WTC11 (cell line): ENCODE measurements at regions not wholly inside any gene's neighbourhood (a gene's known extent, or its start where the extent isn't known, plus 50 kb on each side); places are given as distances from the start of the nearest gene placed in this dataset.

ENCODE experiments used
- ATAC-seq: fragments of 200-7000 bp; cut with Tn5 transposase; 2 replicates; pipeline ENCODE4 v1.10.0; 2021; ENCODE audit warnings: mild to moderate bottlenecking, moderate library complexity
- CTCF ChIA-PET: fragments of 300-600 bp; sonication (Branson Sonifier 250); formaldehyde crosslinking; loops from one replicate; lab custom pipeline; 2021; ENCODE audit warnings: antibody characterized with exemption; lab: Charles Lee
- POLR2A ChIA-PET: fragments of 350-600 bp; sonication (Branson Sonifier 250); formaldehyde crosslinking; loops from one replicate; lab custom pipeline; 2021; ENCODE audit warnings: antibody characterized with exemption; lab: Charles Lee
- DNase-seq: peaks from one replicate; pipeline ENCODE4 v3.0.0; 2021; ENCODE audit warnings: low spot score
- H3K27ac Mint-ChIP-seq: 2 replicates; pipeline ENCODE4 v1.8.0; 2021; ENCODE audit warnings: mixed read lengths
- H3K27me3 Mint-ChIP-seq: 2 replicates; pipeline ENCODE4 v1.8.0; 2021; ENCODE audit warnings: low read depth, mild to moderate bottlenecking, moderate library complexity, mixed read lengths
- H3K36me3 Mint-ChIP-seq: 2 replicates; pipeline ENCODE4 v1.8.0; 2021; ENCODE audit warnings: mixed read lengths
- H3K4me1 Mint-ChIP-seq: 2 replicates; pipeline ENCODE4 v1.8.0; 2022; ENCODE audit warnings: mixed read lengths
- H3K4me3 Mint-ChIP-seq: 2 replicates; pipeline ENCODE4 v1.8.0; 2021; ENCODE audit warnings: mild to moderate bottlenecking, moderate library complexity, mixed read lengths
- H3K9me3 Mint-ChIP-seq: 2 replicates; pipeline ENCODE4 v1.8.0; 2021; ENCODE audit warnings: mixed read lengths
- CREB1 ChIP-seq: sonication (generic); formaldehyde crosslinking; IDR thresholded peaks from 2 replicates; pipeline ENCODE4 v1.8.0; 2023; ENCODE audit warnings: mild to moderate bottlenecking, missing genetic modification reagents
- FOXK1 ChIP-seq: sonication (generic); formaldehyde crosslinking; IDR thresholded peaks from 2 replicates; pipeline ENCODE4 v1.8.0; 2022; ENCODE audit warnings: mild to moderate bottlenecking, moderate library complexity, missing genetic modification reagents
- FOXP1 ChIP-seq: sonication (generic); formaldehyde crosslinking; IDR thresholded peaks from 2 replicates; pipeline ENCODE4 v1.8.0; 2022; ENCODE audit warnings: missing genetic modification reagents, mild to moderate bottlenecking, moderate library complexity, borderline replicate concordance
- JAZF1 ChIP-seq: fragments of 250-450 bp; sonication (Bioruptor Pico); IDR thresholded peaks from 2 replicates; pipeline ENCODE4 v1.9.0; 2021; ENCODE audit warnings: moderate library complexity, mild to moderate bottlenecking, inconsistent platforms
- JUN ChIP-seq: sonication (generic); formaldehyde crosslinking; IDR thresholded peaks from 2 replicates; pipeline ENCODE4 v1.8.0; 2023; ENCODE audit warnings: mild to moderate bottlenecking, missing genetic modification reagents
- TEAD4 ChIP-seq: sonication (generic); formaldehyde crosslinking; IDR thresholded peaks from 2 replicates; pipeline ENCODE4 v1.8.0; 2022; ENCODE audit warnings: mild to moderate bottlenecking, missing genetic modification reagents
- ZBTB21 ChIP-seq: sonication (generic); formaldehyde crosslinking; IDR thresholded peaks from 2 replicates; pipeline ENCODE4 v1.8.1; 2023; ENCODE audit warnings: mild to moderate bottlenecking, missing genetic modification reagents, borderline replicate concordance
- ZNF317 ChIP-seq: sonication (generic); formaldehyde crosslinking; IDR thresholded peaks from 2 replicates; pipeline ENCODE4 v1.8.1; 2023; ENCODE audit warnings: low read depth, mild to moderate bottlenecking, moderate library complexity, missing genetic modification reagents, borderline replicate concordance
- TF ChIP-seq, protein P1 (sequence below): fragments of 250-450 bp; sonication (Bioruptor Pico); IDR thresholded peaks from 2 replicates; pipeline ENCODE4 v1.9.0; 2021; ENCODE audit warnings: mild to moderate bottlenecking, borderline replicate concordance
- TF ChIP-seq, protein P2 (sequence below): fragments of 250-450 bp; sonication (Bioruptor Pico); IDR thresholded peaks from 2 replicates; pipeline ENCODE4 v1.9.0; 2021; ENCODE audit warnings: mild to moderate bottlenecking
- TF ChIP-seq, protein P3 (sequence below): sonication (generic); formaldehyde crosslinking; IDR thresholded peaks from 2 replicates; pipeline ENCODE4 v1.8.0; 2022; ENCODE audit warnings: missing genetic modification reagents
- TF ChIP-seq, protein P4 (sequence below): sonication (generic); formaldehyde crosslinking; IDR thresholded peaks from 2 replicates; pipeline ENCODE4 v1.8.1; 2023; ENCODE audit warnings: mild to moderate bottlenecking, missing genetic modification reagents, borderline replicate concordance
- TF ChIP-seq, protein P5 (sequence below): sonication (generic); formaldehyde crosslinking; IDR thresholded peaks from 2 replicates; pipeline ENCODE4 v1.8.1; 2022; ENCODE audit warnings: low read depth, missing genetic modification reagents, borderline replicate concordance
- TF ChIP-seq, protein P6 (sequence below): sonication (generic); formaldehyde crosslinking; IDR thresholded peaks from 2 replicates; pipeline ENCODE4 v1.8.1; 2023; ENCODE audit warnings: mild to moderate bottlenecking, missing genetic modification reagents, moderate library complexity

DNA sequence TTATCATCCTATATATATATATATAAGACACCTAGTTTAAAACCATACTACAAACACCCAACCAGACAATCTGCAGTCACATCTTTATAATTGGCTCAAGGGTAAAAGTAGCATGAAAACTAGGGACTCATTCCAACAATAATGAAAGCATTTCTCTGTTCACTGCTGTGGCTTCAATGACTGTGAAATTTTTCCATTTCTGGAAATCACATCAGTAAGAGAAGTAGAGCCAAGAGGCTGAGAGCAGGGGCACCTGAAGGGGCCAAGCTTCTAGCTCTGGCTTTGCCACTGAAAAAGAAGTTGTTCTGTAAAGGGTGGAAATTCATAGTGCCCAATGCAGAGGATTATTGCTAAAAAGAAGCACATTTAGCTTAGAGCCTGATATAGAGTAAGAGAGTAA is 158.6 kb upstream of the GLI3 start:
- TF ChIP-seq JAZF1 (CRISPR knock-in tag), result no peak
- no peak for TF ChIP-seq FOXP1
- TF ChIP-seq, protein P1, sequence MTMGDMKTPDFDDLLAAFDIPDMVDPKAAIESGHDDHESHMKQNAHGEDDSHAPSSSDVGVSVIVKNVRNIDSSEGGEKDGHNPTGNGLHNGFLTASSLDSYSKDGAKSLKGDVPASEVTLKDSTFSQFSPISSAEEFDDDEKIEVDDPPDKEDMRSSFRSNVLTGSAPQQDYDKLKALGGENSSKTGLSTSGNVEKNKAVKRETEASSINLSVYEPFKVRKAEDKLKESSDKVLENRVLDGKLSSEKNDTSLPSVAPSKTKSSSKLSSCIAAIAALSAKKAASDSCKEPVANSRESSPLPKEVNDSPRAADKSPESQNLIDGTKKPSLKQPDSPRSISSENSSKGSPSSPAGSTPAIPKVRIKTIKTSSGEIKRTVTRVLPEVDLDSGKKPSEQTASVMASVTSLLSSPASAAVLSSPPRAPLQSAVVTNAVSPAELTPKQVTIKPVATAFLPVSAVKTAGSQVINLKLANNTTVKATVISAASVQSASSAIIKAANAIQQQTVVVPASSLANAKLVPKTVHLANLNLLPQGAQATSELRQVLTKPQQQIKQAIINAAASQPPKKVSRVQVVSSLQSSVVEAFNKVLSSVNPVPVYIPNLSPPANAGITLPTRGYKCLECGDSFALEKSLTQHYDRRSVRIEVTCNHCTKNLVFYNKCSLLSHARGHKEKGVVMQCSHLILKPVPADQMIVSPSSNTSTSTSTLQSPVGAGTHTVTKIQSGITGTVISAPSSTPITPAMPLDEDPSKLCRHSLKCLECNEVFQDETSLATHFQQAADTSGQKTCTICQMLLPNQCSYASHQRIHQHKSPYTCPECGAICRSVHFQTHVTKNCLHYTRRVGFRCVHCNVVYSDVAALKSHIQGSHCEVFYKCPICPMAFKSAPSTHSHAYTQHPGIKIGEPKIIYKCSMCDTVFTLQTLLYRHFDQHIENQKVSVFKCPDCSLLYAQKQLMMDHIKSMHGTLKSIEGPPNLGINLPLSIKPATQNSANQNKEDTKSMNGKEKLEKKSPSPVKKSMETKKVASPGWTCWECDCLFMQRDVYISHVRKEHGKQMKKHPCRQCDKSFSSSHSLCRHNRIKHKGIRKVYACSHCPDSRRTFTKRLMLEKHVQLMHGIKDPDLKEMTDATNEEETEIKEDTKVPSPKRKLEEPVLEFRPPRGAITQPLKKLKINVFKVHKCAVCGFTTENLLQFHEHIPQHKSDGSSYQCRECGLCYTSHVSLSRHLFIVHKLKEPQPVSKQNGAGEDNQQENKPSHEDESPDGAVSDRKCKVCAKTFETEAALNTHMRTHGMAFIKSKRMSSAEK (CRISPR knock-in tag), result no peak
- TF ChIP-seq JUN (CRISPR knock-in tag), result no peak
- TF ChIP-seq TEAD4, result no peak
- TF ChIP-seq, protein P2, sequence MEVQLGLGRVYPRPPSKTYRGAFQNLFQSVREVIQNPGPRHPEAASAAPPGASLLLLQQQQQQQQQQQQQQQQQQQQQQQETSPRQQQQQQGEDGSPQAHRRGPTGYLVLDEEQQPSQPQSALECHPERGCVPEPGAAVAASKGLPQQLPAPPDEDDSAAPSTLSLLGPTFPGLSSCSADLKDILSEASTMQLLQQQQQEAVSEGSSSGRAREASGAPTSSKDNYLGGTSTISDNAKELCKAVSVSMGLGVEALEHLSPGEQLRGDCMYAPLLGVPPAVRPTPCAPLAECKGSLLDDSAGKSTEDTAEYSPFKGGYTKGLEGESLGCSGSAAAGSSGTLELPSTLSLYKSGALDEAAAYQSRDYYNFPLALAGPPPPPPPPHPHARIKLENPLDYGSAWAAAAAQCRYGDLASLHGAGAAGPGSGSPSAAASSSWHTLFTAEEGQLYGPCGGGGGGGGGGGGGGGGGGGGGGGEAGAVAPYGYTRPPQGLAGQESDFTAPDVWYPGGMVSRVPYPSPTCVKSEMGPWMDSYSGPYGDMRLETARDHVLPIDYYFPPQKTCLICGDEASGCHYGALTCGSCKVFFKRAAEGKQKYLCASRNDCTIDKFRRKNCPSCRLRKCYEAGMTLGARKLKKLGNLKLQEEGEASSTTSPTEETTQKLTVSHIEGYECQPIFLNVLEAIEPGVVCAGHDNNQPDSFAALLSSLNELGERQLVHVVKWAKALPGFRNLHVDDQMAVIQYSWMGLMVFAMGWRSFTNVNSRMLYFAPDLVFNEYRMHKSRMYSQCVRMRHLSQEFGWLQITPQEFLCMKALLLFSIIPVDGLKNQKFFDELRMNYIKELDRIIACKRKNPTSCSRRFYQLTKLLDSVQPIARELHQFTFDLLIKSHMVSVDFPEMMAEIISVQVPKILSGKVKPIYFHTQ, result no peak
- TF ChIP-seq ZBTB21 (CRISPR knock-in tag), result no peak
- Mint-ChIP-seq H3K36me3 (no peaks in the 10 kb centered on the region), H3K4me1 (no peaks in the 10 kb centered on the region), H3K27me3 (no peaks in the 10 kb centered on the region; the same call in 1 of the 2 replicates), H3K9me3 (no peaks in the 10 kb centered on the region), H3K4me3 (no peak overlapping the region), H3K27ac (no peak overlapping the region)
- ChIA-PET CTCF (interaction anchor here (1.2 kb wide), 1 partner anchor 295 kb away, joined by 3 read pairs; no protein-coding TSS in a partner anchor), POLR2A (no interaction called here)
- ATAC-seq (no peak), DNase-seq (no peak)

DNA sequence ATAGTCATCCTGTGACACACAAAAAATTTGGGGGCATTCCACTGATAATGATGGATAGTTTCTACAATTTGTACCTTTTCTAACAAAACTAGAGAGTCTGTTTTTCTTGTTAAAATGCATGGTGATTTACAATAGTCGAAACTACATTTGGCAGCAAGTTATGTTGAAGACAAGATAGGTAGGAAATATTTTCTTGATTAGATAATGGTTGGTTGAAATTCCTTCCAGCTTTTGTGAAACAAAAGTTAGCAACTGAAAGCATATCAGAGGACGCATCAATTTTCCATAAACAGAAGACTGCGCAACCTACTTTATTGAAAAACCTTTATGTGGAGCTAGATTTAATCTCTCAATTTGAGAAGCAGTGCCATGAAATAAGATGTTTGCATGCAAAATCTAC is 155.8 kb upstream of the GLI3 start:
- no peak overlapping the region for H3K4me3 Mint-ChIP-seq
- H3K27ac Mint-ChIP-seq, result no peak overlapping the region
- no peaks in the 10 kb centered on the region for H3K36me3 Mint-ChIP-seq
- no peaks in the 10 kb centered on the region for H3K4me1 Mint-ChIP-seq
- TF ChIP-seq, protein P3, sequence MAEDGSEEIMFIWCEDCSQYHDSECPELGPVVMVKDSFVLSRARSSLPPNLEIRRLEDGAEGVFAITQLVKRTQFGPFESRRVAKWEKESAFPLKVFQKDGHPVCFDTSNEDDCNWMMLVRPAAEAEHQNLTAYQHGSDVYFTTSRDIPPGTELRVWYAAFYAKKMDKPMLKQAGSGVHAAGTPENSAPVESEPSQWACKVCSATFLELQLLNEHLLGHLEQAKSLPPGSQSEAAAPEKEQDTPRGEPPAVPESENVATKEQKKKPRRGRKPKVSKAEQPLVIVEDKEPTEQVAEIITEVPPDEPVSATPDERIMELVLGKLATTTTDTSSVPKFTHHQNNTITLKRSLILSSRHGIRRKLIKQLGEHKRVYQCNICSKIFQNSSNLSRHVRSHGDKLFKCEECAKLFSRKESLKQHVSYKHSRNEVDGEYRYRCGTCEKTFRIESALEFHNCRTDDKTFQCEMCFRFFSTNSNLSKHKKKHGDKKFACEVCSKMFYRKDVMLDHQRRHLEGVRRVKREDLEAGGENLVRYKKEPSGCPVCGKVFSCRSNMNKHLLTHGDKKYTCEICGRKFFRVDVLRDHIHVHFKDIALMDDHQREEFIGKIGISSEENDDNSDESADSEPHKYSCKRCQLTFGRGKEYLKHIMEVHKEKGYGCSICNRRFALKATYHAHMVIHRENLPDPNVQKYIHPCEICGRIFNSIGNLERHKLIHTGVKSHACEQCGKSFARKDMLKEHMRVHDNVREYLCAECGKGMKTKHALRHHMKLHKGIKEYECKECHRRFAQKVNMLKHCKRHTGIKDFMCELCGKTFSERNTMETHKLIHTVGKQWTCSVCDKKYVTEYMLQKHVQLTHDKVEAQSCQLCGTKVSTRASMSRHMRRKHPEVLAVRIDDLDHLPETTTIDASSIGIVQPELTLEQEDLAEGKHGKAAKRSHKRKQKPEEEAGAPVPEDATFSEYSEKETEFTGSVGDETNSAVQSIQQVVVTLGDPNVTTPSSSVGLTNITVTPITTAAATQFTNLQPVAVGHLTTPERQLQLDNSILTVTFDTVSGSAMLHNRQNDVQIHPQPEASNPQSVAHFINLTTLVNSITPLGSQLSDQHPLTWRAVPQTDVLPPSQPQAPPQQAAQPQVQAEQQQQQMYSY, result no peak
- TF ChIP-seq, protein P4, sequence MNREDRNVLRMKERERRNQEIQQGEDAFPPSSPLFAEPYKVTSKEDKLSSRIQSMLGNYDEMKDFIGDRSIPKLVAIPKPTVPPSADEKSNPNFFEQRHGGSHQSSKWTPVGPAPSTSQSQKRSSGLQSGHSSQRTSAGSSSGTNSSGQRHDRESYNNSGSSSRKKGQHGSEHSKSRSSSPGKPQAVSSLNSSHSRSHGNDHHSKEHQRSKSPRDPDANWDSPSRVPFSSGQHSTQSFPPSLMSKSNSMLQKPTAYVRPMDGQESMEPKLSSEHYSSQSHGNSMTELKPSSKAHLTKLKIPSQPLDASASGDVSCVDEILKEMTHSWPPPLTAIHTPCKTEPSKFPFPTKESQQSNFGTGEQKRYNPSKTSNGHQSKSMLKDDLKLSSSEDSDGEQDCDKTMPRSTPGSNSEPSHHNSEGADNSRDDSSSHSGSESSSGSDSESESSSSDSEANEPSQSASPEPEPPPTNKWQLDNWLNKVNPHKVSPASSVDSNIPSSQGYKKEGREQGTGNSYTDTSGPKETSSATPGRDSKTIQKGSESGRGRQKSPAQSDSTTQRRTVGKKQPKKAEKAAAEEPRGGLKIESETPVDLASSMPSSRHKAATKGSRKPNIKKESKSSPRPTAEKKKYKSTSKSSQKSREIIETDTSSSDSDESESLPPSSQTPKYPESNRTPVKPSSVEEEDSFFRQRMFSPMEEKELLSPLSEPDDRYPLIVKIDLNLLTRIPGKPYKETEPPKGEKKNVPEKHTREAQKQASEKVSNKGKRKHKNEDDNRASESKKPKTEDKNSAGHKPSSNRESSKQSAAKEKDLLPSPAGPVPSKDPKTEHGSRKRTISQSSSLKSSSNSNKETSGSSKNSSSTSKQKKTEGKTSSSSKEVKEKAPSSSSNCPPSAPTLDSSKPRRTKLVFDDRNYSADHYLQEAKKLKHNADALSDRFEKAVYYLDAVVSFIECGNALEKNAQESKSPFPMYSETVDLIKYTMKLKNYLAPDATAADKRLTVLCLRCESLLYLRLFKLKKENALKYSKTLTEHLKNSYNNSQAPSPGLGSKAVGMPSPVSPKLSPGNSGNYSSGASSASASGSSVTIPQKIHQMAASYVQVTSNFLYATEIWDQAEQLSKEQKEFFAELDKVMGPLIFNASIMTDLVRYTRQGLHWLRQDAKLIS, result no peak
- TF ChIP-seq, protein P5, sequence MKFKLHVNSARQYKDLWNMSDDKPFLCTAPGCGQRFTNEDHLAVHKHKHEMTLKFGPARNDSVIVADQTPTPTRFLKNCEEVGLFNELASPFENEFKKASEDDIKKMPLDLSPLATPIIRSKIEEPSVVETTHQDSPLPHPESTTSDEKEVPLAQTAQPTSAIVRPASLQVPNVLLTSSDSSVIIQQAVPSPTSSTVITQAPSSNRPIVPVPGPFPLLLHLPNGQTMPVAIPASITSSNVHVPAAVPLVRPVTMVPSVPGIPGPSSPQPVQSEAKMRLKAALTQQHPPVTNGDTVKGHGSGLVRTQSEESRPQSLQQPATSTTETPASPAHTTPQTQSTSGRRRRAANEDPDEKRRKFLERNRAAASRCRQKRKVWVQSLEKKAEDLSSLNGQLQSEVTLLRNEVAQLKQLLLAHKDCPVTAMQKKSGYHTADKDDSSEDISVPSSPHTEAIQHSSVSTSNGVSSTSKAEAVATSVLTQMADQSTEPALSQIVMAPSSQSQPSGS (CRISPR knock-in tag), result no peak
- TF ChIP-seq CREB1 (no peak), ZBTB21 (CRISPR knock-in tag) (no peak), ZNF317 (no peak), FOXK1 (CRISPR knock-in tag) (no peak)
- TF ChIP-seq, protein P6, sequence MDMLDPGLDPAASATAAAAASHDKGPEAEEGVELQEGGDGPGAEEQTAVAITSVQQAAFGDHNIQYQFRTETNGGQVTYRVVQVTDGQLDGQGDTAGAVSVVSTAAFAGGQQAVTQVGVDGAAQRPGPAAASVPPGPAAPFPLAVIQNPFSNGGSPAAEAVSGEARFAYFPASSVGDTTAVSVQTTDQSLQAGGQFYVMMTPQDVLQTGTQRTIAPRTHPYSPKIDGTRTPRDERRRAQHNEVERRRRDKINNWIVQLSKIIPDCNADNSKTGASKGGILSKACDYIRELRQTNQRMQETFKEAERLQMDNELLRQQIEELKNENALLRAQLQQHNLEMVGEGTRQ (CRISPR knock-in tag), result no peak
- TF ChIP-seq, protein P2, result no peak
- H3K27me3 Mint-ChIP-seq, result no peaks in the 10 kb centered on the region; the same call in 1 of the 2 replicates
- ChIA-PET CTCF (no interaction called here), POLR2A (no interaction called here)
- no peaks in the 10 kb centered on the region for H3K9me3 Mint-ChIP-seq
- DNase-seq (no peak), ATAC-seq (no peak)
